BJ (cell line): ENCODE measurements at regions not wholly inside any gene's neighbourhood (a gene's known extent, or its start where the extent isn't known, plus 50 kb on each side); places are given as distances from the start of the nearest gene placed in this dataset.

ENCODE experiments used
- CTCF ChIA-PET: fragments of 350-600 bp; formaldehyde crosslinking; extraction: SDS; loops from one replicate; lab custom pipeline; 2021; ENCODE audit warnings: antibody characterized with exemption, inconsistent platforms; lab: Yijun Ruan, JAX
- POLR2A ChIA-PET: fragments of 300-600 bp; sonication (Branson Sonifier 250); formaldehyde crosslinking; extraction: SDS; loops from one replicate; lab custom pipeline; 2021; ENCODE audit warnings: antibody characterized with exemption; lab: Charles Lee
- DNase-seq: peaks from one replicate; pipeline ENCODE4 v3.0.0-alpha.2; 2011; ENCODE audit warnings: low read depth
- H3K27me3 ChIP-seq: 2 replicates; pipeline ENCODE4 v1.6.0; 2011; ENCODE audit warnings: low read length; ENCODE audit not compliant: control insufficient read depth, insufficient read depth
- H3K36me3 ChIP-seq: 2 replicates; pipeline ENCODE4 v1.5.1; 2011; ENCODE audit warnings: low read length; ENCODE audit not compliant: control insufficient read depth, insufficient read depth
- H3K4me3 ChIP-seq: 2 replicates; pipeline ENCODE4 v1.5.1; 2011; ENCODE audit warnings: low read depth, mild to moderate bottlenecking, control low read depth, low read length
- TF ChIP-seq, protein P1 (sequence below): IDR thresholded peaks from 2 replicates; pipeline ENCODE4 v1.5.1; 2011; ENCODE audit warnings: low read depth, mild to moderate bottlenecking, control low read depth, inconsistent platforms, low read length, moderate library complexity; ENCODE audit not compliant: insufficient read depth

DNA sequence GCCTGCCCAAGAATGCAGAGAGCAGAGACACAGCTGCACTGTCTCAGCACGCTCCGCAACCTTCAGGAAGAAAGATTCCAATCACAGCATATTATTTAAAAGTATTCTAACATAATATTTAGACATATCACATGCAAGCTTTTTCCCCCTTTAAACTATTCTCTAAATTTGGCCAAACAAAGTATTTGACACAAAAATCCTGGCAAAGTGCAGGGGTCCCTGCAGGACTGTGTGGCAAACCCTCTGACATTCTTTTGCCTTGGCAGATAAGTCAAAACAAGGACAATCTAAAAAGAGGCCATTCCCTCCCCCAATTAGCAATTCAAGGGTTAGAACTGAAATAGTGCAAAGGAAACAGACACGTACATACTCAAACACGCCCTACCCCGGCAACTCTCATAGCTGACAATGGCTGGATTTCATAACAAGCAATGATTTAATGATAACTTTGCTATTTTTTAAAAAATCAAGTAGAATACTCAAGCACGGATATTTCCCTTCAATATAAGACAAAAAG lies 225.3 kb downstream of the MRPL39 start:
- TF ChIP-seq, protein P1, sequence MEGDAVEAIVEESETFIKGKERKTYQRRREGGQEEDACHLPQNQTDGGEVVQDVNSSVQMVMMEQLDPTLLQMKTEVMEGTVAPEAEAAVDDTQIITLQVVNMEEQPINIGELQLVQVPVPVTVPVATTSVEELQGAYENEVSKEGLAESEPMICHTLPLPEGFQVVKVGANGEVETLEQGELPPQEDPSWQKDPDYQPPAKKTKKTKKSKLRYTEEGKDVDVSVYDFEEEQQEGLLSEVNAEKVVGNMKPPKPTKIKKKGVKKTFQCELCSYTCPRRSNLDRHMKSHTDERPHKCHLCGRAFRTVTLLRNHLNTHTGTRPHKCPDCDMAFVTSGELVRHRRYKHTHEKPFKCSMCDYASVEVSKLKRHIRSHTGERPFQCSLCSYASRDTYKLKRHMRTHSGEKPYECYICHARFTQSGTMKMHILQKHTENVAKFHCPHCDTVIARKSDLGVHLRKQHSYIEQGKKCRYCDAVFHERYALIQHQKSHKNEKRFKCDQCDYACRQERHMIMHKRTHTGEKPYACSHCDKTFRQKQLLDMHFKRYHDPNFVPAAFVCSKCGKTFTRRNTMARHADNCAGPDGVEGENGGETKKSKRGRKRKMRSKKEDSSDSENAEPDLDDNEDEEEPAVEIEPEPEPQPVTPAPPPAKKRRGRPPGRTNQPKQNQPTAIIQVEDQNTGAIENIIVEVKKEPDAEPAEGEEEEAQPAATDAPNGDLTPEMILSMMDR: no peak
- DNase-seq: no peak
- CTCF ChIA-PET: interaction anchor here (1.4 to 2.3 kb wide), 2 partner anchors 31 to 99 kb away, joined by 4 to 15 read pairs; no protein-coding TSS in a partner anchor

DNA sequence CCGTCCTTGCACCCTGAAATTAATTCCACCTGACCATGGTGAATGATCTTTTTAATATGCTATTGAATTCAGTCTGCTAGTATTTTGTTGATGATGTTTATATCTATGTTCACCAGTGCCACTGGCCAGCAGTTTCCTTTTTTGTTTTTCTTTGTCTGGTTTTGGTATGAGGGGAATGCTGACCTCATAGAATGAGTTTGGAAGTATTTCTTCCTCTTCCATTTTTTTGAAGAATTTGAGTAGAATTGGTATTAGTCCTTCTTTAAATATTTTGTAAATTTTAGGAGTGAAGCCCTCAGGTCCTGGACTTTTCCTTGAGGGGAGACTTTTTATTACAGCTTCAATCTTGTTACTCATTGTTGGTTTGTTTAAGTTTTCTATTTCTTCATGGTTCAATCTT lies 231.6 kb downstream of the MRPL39 start:
- peak; percentile 28 for DNase-seq
- TF ChIP-seq, protein P1: no peak
- POLR2A ChIA-PET: no interaction called here
- H3K27me3 ChIP-seq: no peaks in the 10 kb centered on the region
- no peak overlapping the region for H3K4me3 ChIP-seq
- H3K36me3 ChIP-seq: no peaks in the 10 kb centered on the region
- CTCF ChIA-PET: interaction anchor here (1.0 kb wide), 1 partner anchor 25 kb away, joined by 3 read pairs; no protein-coding TSS in a partner anchor

More for the DNA sequence above, 225.3 kb downstream of the MRPL39 start:
- Histone ChIP-seq H3K4me3 (no peak overlapping the region), H3K27me3 (no peaks in the 10 kb centered on the region), H3K36me3 (no peaks in the 10 kb centered on the region)
- POLR2A ChIA-PET: no interaction called here

DNA sequence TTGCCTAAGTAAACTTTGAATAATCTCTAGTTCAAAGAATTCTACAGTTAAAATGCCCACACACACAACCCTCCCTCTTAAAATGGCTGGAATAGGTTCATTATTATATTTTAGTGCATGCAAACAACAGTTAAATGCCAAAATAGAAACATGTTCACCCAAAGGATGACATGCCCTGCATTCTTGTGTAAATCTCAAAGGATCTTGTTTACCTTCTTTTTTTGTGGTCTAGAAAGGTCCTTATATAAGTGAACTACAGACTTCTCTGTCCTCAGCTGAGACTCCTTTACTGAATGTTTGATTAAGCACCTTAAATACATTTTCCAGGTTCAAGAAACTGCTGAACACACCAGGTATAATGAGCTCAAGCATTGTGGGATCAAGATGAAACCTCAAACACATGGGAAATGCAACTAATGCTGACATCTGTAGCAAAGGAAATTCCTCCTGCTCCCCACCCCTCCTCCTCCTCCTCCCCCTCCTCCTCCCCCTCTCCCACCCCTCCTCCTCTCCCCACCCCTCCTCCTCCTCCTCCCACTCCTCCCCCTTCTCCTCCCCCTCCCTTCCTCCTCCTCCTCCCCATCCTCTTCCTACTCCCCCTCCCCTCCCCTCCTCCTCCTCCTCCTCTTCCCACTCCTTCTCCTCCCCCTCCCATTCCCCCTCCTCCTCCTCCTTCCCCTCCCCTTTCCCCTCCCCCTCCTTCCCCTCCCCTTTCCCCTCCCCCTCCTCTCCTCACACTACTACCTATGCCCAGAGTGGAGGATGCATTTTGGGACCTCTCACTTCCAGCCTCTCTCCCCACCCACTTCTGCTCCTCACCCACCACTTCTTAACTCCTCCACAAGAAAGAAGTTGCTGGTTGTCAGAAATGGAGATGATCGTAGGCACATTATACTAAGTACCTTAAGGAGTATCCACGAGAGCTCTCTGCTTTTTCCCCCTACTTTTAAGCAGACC lies 233.9 kb downstream of the MRPL39 start:
- ChIA-PET CTCF (interaction anchor here (1.3 kb wide), 1 partner anchor 13 kb away, joined by 4 read pairs; no protein-coding TSS in a partner anchor), POLR2A (no interaction called here)
- no peak for DNase-seq
- TF ChIP-seq, protein P1: no peak
- no peaks in the 10 kb centered on the region for H3K36me3 ChIP-seq
- H3K27me3 ChIP-seq: no peaks in the 10 kb centered on the region
- no peak overlapping the region for H3K4me3 ChIP-seq

DNA sequence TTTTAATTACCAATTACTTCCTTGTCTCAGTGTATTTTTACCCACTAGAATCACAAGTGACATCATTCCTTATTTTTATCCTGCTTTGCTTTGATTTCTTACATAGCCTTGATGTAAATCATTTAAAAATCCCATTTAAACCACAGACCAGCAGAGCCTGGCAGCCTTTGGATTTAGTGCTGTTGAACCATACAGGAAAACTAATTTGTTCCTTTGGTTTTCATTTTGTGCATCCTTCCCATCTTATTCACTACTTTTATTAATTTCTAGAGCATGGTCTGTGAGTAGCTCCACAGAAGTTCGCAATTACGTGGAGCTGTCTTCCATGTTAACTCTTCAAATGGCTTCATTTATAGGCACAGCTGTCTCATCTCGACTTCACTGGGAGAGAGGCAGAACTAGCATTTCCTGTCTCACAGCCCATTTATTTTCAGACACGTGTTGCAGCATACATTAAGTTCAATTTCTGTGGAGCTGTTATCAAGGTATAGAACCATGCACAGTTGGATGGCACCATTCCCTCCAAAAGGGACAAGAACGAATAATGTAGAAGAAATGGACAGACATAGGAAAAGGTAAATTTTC lies 235.3 kb downstream of the MRPL39 start:
- Histone ChIP-seq H3K27me3 (no peaks in the 10 kb centered on the region), H3K4me3 (no peak overlapping the region), H3K36me3 (no peaks in the 10 kb centered on the region)
- TF ChIP-seq, protein P1: no peak
- DNase-seq: no peak
- CTCF ChIA-PET: no interaction called here
- POLR2A ChIA-PET: no interaction called here

DNA sequence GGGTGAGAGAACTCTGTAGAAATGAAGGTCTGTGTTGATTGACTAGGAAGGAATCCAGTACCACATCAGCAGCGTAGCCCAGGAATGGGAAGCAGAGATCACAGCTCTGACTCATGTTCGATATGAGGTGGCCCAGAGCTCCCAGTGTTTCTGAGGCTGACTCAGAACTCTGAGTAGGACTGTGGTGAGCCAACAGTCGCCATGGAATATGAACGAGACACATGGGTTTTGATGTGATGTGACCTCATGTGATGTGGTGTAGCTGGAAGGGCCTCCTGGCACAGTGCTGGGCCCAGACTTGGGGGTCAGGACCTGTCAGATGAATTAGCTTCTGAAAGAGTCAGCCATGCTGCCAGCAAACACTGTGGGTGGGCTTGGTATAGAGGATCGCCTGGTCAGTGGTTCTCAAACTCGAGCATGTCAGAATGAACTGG lies 237.0 kb downstream of the MRPL39 start:
- POLR2A ChIA-PET: interaction anchor here (1.1 kb wide), 1 partner anchor 41 kb away, joined by 9 read pairs; no protein-coding TSS in a partner anchor
- no peak for DNase-seq
- Histone ChIP-seq H3K27me3 (no peaks in the 10 kb centered on the region), H3K4me3 (no peak overlapping the region), H3K36me3 (no peaks in the 10 kb centered on the region)
- CTCF ChIA-PET: interaction anchor here (1.6 kb wide), 1 partner anchor 9 kb away, joined by 4 read pairs; no protein-coding TSS in a partner anchor
- TF ChIP-seq, protein P1: no peak
